ENCODE measurements at regions not wholly inside any gene's neighbourhood (a gene's known extent, or its start where the extent isn't known, plus 50 kb on each side); places are given as distances from the start of the nearest gene placed in this dataset.

- Histone ChIP-seq H2BK20ac (ENCODE audit: low read depth, low read length) (no peak overlapping the region), H3K4ac (ENCODE audit: low read depth, low read length) (no peak overlapping the region), H2BK15ac (ENCODE audit: low read depth, low read length) (no peak overlapping the region), H4K91ac (ENCODE audit: insufficient read depth, low read depth, low read length) (no peak overlapping the region), H3K9me3 (ENCODE audit: control insufficient read depth, insufficient read depth, low read length) (no peaks in the 10 kb centered on the region), H2BK5ac (ENCODE audit: low read depth, low read length, poor library complexity, severe bottlenecking) (no peak overlapping the region), H3K56ac (ENCODE audit: extremely low read depth, insufficient read depth, low read length) (no peak overlapping the region), H3K4me2 (ENCODE audit: low read depth, low read length) (no peak overlapping the region), H3K36me3 (ENCODE audit: control insufficient read depth, insufficient read depth, low read length) (no peaks in the 10 kb centered on the region), H2AK9ac (replicated peaks; ENCODE audit: low read depth, low read length, poor library complexity) (no peak overlapping the region), H2AFZ (replicated peaks; ENCODE audit: low read length, poor library complexity) (no peak overlapping the region), H3K14ac (replicated peaks; ENCODE audit: low read depth, low read length) (no peak overlapping the region), H3K4me1 (ENCODE audit: control insufficient read depth, insufficient read depth, low read length) (peaks cover 2% of the 10 kb centered on the region), H4K8ac (ENCODE audit: low read depth in 2 of 2, low read length in 2 of 2) (no peak overlapping the region), H3K4me3 (ENCODE audit: insufficient read depth, low read depth, low read length) (no peak overlapping the region), H3K23ac (ENCODE audit: low read depth, low read length) (no peak overlapping the region), H2AK5ac (ENCODE audit: low read depth, low read length) (no peak overlapping the region), H3K27ac (ENCODE audit: insufficient read depth, low read length) (no peak overlapping the region), H3K27me3 (ENCODE audit: control insufficient read depth, insufficient read depth, low read length) (no peaks in the 10 kb centered on the region), H3K9me1 (ENCODE audit: insufficient read depth, low read length) (no peaks in the 10 kb centered on the region), H4K20me1 (ENCODE audit: insufficient read depth, low read length) (no peaks in the 10 kb centered on the region), H3K18ac (ENCODE audit: low read depth, low read length) (no peak overlapping the region), H4K5ac (ENCODE audit: low read depth, low read length) (no peak overlapping the region), H2BK120ac (ENCODE audit: low read depth, low read length) (no peak overlapping the region), H3K9ac (ENCODE audit: low read depth, low read length) (no peak overlapping the region), H3K79me1 (ENCODE audit: low read depth in 1 of 2, low read length in 2 of 2) (no peaks in the 10 kb centered on the region)
- DNase-seq, result no peak
- intact Hi-C loops (cut with micrococcal nuclease) (no loop called here), in situ Hi-C loops (cut with MboI; ENCODE audit: low sequenced_read_pairs) (no loop called here), dilution Hi-C loops (cut with HindIII; ENCODE audit: low sequenced_read_pairs, unreplicated experiment) (no loop called here)
- CTCF ChIA-PET, result interaction anchor here (0.6 kb wide), 1 partner anchor 131 kb away, joined by 3 read pairs; no protein-coding TSS in a partner anchor
- ATAC-seq (ENCODE audit: low read depth), result no peak
- BruUV-seq (replicated peaks), result no TSS peak
- TF ChIP-seq SMC3 (IDR thresholded peaks at IDR 0.05; ENCODE audit: low read depth, low read length) (no peak), CTCF (conservative IDR thresholded peaks at IDR 0.05; ENCODE audit: low read depth, low read length) (no peak), RCOR1 (IDR thresholded peaks at IDR 0.05; ENCODE audit: insufficient replicate concordance, low read length) (no peak), USF2 (IDR thresholded peaks at IDR 0.05; ENCODE audit: low read depth, low read length) (no peak), RAD21 (IDR thresholded peaks at IDR 0.05; ENCODE audit: low read length) (no peak), MXI1 (IDR thresholded peaks at IDR 0.05; ENCODE audit: borderline replicate concordance, low read depth, low read length) (no peak), RFX5 (IDR thresholded peaks at IDR 0.05; ENCODE audit: low read depth, low read length) (no peak), BHLHE40 (IDR thresholded peaks at IDR 0.05; ENCODE audit: low read depth, low read length) (no peak), CEBPB (IDR thresholded peaks at IDR 0.05; ENCODE audit: low read depth, low read length) (no peak), POLR2A (IDR thresholded peaks at IDR 0.05; ENCODE audit: low read depth, low read length) (no peak), FOS (IDR thresholded peaks at IDR 0.05; ENCODE audit: low read depth, low read length) (no peak), MAZ (IDR thresholded peaks at IDR 0.05; ENCODE audit: borderline replicate concordance, low read depth, low read length) (no peak), ELK1 (IDR thresholded peaks at IDR 0.05; ENCODE audit: borderline replicate concordance, low read depth, low read length) (no peak), CHD1 (IDR thresholded peaks at IDR 0.05; ENCODE audit: low read depth, low read length) (no peak)
- POLR2A ChIA-PET (ENCODE audit: unreplicated experiment), result no interaction called here
Observed at GRCh38 chr17:71592431-71592830, 528.4 kb upstream of the SOX9 start.

Measured in IMR-90 (cell line).